ENCODE measurements at regions not wholly inside any gene's neighbourhood (a gene's known extent, or its start where the extent isn't known, plus 50 kb on each side); places are given as distances from the start of the nearest gene placed in this dataset.

DNA sequence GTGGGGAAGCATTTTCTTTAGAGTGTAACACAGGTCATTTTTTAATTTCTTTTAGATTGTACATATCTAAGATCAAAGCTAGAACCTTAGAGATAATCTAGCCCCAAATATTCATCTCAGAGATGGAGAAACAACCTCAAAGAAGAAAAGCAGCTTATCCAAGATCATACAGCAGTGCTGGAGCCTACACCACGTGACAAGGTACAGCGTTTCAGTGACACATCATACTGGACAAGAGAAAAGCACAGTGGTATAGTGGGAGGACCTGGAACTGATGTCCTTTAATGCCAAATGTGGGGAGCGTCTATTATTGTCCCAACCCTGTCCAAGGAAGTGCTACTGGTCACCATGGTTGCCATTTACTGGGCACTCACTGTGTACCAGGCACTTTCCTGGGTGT lies 445.8 kb downstream of the RPS24 start:
- no peak for DNase-seq (ENCODE audit: low spot score)

DNA sequence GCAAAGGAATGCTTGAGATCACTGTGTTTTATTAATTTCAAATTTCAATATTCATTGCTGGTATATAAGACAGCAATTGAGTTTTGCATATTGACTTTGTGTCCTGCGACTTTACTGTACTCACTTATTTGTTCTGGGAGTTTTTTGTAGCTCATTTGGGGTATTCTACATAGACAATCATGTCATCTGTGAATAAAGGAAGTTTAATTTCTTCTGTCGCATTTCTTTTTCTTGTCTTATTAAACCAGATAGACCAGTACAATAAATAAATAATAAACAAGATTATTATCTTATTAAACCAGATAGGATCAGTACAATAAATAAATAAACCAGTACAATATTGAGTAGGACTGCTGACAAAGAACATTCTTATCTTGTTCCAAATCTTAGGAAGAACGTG lies 448.2 kb downstream of the RPS24 start:
- no peak for DNase-seq (ENCODE audit: low spot score)

DNA sequence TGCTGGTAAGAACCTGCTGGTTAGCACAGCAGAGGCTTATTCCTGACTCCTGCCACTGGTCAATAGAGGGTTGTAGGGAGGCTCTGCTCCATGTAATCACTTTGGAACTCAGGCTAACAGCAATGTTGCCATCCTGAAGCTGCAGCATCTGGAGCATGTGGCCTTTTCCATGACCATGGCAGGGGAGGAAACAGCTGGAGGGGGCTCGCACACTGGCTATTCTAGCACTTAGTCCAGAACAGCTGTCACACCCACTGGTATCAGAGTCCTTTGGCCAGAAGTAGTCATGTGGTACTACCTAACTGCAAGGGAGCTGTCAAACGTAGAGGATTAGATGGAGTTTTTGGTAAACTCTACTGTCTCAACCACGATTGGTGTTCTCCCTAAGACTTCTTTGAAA lies 450.0 kb downstream of the RPS24 start:
- no peak for DNase-seq (ENCODE audit: low spot score)

DNA sequence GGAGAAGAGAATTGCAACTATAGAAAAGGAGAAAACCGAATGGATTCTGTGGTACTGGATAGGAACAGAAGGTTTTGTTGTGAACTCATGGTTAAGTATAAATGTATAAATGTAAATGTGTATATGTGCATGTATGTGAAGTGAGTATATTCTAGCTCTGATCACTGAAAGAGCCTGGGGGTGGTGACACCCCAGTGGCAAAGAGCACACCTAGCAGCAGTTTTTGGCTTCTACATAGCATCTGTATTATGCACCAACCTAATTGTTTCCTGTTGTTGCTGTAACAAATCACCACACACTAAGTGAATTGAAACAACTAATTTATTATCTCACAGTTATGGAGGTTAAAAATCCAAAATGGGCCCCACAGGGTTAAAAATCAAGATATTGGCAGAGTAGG lies 455.4 kb downstream of the RPS24 start:
- no peak for DNase-seq (ENCODE audit: low spot score)

DNA sequence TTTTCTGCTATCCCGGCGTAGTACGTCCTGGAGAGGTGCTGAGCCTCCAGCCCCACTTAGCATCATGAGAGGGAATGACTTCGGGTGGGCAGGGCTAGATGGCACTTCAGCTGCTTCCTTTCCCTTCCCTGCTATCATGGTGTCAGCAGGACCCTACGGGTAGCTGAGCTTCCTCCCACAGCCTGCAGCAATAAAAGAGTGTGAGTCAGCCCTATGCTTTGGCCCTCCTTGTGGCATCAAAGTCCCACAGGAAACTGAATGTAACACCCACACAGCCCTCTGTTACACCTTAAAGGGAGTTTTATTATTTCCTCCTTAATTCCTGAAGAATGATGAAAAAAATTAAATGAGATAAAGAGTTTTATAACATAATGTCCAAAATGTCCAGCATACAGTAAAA lies 458.1 kb downstream of the RPS24 start:
- DNase-seq (ENCODE audit: low spot score): peak; percentile 30

DNA sequence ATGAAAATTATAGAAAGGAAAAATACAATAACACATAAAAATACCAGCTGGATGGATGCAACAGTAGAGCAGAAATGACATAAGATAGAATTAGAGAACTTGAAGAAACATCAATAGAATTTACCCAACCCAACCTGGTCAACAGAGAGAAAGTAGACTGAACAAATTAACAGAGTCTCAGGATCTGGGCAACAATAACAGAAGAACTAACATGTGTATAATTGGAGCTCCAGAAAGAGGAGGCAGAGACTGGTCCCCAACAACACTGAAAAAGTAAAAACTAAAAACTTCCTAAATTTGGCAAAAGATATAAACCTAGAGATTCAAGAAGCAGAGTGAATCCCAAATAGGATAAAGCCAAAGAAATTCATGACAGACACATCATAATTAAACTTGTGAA lies 458.8 kb downstream of the RPS24 start:
- DNase-seq (ENCODE audit: low spot score): no peak

DNA sequence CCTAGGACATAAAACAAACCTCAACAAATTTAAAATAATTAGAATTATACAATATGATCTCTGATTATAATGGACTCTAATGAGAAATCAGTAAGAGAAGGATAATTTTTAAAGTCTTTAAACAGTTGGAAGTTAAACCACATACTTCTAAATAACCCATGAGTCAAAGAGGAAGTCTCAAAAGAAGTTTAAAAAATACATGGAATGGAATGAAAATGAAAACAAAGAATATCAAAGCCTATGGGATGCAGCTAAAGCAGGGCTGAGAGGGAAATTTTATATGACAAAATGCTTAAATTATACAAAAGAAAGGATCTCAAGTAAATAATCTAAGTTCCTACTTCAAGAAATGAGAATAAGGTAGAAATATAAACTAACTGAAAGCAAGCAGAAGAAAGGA lies 460.5 kb downstream of the RPS24 start:
- no peak for DNase-seq (ENCODE audit: low spot score)

DNA sequence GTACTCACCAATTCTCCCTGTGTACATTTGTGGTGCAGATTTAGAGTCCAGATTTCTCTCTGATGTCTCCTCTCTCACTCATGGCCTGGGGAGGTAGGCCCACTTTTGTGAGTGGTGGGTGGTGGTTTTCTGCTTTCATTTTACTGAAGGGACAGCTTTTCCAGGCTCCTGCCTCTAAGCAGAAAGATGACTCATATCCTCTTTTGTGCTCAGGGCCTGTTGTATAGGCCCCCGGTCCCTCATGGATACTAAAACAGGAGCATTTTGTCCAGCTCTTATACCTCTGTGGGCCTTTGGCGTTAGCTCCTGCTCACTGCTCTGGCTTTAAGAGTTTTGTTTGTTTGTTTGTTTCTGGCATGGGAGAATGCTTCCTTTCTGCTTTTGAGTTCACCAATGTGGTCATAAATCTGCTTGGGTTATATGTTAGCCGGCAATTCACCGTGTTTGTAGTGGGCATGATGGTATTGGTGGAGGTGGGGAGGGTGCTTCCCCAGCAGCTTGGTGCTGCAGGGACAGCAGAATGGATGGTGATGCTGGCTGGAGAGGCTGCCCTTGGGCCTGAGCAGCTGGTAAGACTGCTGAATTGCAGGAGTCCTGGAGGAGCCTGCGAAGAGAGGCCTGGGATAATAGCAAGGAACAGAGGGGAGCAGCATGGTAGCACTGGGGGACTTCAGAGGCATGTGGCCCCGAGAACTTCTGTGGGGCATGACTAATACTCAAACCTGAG lies 468.7 kb downstream of the RPS24 start:
- DNase-seq (ENCODE audit: low spot score): no peak

DNA sequence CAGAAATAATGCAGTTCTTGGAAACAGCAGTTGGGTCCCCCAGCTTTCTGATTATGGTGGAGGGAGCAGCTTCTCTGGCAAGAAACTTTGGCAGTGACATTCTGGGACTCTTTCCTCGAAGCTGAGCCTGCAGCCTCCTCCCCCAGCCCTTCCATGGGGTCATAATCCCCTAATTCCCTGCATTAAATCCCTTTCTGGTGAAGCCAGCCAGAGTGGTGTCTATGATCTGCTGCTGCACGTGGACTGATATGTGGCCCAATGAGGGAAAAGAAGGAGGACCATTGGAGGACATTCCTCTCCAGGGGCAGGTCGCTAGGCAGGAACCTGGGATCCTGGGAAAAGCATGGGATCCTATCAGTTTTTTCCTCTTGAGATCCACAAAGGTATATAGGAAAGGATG lies 470.5 kb downstream of the RPS24 start:
- no peak for DNase-seq (ENCODE audit: low spot score)

DNA sequence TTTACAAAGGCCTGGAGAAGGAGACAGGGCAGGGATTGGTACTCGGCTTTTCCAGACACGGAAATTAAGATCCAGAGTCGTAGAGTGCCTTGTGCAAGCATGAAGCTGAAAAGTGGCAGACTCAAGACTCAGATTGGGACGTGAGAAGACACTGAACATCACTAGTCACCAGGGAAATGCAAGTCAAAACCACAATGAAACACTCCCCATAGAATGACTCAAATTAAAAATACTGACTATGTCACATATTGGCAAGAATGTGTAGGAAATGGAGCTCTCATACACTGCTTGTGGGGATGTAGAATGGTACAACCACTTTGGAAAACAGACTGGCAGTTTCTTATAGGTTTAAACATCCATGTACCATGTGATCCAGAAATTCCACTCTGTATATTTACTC lies 472.0 kb downstream of the RPS24 start:
- DNase-seq (ENCODE audit: low spot score): no peak

DNA sequence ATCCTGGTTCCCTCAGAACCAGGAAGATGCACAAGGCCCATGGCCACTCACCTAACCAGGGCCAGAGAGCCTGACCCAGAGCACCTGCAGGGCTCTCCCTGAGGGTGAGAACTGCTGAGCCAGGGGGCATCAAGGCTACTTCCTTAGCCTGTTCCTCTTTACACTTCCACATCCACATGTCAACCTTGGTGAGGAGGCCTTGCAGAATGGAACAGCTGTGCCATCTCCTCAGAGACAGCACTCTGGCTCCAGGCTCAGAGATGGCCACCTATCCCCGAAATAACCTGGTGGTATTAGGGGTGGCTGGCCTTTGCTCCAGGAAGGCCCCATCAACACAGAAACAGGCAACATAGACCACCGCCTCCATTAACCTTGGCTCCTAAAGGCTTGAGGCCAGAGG lies 473.0 kb downstream of the RPS24 start:
- DNase-seq (ENCODE audit: low spot score): no peak

DNA sequence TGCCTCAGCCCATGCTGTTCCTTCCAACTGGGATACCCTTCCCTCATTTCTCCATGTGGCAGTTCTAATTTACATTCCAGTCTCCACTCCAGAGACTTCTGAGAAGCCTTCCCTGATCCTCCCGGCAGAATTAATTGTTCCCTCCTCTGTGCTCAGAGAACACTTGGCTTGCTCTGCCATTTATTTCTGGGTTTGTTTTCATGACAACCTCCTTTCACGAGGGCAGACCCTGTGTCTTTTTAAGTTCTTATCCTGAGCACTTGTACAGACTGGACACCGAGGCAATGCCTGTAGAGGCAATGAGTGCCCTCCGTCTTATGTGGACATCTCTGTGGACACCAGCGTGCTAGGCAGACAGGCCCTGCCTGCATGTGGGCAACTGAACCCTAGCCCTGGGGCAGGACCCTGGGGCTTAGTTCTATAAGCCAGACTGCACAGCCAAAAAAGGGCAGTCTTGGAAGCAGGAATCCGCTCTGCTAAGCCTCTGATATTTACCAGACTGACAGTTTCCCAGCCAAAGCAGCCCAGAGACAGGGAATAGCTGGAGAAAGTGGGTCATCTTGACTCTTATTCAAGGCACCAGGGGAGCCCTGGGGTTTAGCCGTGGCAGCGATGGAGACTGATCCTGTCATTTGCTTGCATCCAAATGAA lies 474.0 kb downstream of the RPS24 start:
- DNase-seq (ENCODE audit: low spot score): no peak

DNA sequence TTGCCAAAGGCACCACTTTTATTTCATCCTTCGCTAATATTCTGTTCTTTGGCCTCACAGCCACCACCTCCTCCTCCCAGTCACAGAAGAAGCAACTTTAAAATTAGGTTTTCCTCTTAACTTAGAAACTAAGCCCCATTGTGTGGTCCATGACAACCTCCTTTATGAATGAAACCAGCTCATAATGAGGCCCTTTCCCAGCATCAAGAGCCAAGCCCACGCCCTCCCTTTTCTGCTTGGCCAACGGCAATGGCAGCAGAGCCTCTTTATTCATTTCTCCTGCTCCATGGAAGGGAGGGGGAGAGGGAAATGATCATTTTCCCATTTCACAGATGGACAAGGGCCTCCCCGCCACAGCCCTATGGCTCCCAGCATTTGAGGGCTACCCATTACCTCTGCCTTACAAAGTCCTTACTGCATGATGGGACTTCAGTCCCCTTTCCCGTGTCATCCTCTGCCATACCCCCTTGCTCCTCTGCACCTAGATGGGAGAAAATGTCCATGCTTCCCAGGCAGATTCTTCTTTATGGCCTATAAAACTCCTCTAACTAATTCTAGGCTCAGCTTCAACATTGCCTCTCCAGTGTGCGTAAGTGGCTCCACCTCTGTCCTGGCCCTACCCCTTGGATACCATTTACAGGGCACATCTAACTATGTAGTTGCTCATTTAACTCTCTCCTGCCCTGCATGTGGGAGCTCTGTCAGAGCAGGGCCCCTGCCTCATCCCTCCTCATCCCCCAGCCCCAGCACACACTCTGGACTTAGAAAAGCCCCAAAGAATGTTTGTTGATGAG lies 475.5 kb downstream of the RPS24 start:
- peak; percentile 23 for DNase-seq (ENCODE audit: low spot score)

DNA sequence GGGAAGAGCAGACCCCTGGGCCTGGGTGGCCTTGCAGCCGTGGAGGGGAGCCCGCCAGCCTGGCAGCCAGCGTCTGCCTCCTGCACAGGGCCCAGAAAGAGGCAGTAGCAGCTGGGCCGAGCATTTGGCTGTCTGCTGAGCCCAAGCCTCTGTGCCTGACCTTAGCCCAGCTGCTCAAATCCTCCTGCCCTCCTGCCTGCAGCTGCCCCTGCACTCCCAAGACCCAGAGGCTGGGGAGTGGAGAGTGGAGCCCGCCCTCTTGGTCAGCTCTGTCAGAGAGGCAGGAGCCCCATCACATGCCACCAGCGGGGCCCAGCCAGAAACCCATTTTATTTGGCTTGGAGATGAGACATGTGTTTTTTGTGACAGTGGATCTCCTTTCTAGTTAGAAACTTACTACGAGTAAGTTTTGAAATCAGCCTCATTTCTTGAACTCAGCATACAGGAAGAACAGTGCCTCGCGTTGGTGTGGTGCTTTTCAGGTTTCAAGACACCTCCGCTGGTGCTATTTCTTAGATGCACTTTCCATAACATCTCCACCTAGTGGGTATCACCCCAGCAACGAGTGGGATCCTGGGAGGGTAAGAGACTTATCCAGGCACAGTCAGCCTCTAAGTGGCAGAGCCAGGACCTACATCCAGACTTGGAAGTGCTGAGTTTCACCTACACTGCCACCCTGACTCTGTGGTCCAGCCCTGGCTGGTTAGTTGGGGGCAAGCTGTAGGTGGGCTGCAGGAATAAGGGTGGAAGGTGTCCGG lies 477.1 kb downstream of the RPS24 start:
- peak; percentile 77 for DNase-seq (ENCODE audit: low spot score)

DNA sequence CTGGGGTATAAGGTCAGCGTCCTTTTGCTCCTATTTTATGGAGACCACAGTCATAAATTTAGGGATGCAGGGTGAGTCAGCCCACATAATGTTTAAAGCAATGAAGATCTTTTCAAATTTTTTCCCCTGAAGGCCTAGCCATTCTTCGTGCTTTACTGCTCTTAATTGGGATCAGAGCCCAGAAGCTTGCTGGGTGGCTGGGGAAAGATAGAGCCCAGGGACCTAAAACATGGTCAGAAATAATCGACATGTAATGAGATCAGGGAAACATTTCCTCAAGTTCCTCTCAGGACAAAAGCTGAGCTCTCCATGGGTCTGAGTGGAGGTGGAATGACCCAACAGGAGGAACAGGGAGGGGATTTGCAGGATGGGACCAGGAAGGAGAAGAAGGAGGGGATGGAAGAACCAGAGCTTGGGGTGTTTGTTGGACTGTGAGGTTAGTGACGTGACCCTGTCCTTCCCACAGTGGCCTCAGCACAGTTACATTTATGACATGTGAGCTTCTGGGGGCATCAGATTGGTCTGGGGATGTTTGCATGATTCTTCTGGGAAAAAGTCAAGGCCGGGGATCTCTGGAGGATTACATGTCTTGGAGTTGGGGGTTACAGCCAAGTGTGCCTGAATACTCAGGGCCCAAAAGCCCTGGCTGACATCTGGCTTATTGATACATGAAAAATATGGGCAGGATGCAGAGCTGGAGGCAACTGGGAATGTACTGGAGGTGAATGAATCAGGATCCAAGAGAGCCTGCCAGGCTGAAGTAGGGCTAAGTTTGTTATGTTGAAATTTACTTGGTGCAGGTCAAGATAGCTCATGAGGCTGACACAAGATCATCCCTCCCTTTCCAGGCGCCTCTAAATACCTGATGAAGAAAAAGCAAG lies 477.9 kb downstream of the RPS24 start:
- DNase-seq (ENCODE audit: low spot score): peak; percentile 47

DNA sequence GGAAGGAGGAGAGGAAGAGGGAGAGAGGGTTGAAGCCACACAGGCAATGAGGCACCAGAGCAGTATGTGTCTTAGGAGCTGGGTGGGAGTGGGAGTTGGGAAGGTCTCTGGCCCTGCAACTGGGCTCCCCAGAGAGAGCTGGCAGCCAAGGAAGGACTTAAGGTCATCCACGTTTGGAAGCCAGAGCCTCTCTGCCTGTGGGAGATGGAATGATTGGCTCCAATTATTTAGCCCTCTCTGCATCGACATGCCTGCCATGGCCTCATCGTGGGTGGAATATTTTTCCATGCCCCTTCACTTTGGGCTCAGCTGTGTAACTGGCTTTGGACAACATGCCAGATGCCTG lies 478.5 kb downstream of the RPS24 start:
- peak; percentile 36 for DNase-seq (ENCODE audit: low spot score)

DNA sequence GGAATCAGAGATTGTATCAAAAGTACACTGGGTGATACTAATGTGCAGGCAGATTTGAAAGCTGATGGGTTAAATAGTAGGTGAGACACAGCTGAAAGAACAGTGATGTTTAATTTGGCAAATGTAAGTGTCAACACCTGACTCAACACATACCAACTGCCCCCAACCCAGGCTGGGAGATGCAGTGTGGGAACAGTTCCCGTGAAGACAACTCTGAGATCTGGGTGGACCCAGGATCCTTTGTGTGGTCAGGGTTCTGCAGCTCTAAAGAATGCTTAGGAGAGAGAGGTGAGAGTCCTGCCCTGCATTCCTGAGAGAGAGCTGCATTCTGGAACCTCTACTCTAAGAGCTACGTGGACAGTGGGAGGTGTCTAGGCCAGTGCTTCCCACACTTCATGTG lies 479.7 kb downstream of the RPS24 start:
- peak; percentile 18 for DNase-seq (ENCODE audit: low spot score)

DNA sequence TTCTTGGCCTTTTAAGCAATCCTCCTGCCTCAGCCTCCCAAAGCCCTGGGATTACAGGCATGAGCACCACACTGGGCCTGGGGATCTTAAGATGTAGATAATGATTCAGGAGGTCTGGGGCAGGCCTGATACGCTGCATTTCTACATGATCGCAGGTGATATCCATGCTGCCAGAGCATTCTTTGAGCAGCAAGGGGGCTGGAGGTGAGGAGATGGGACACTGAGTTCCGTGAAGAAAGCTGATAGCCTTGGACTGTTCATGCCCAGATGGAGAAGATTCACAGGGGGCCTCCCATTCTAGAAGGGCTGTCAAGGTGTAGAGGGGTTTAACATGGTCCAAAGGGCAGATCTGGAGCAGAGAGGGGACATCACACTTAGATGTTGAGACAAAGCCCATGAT lies 480.3 kb downstream of the RPS24 start:
- peak; percentile 20 for DNase-seq (ENCODE audit: low spot score)

DNA sequence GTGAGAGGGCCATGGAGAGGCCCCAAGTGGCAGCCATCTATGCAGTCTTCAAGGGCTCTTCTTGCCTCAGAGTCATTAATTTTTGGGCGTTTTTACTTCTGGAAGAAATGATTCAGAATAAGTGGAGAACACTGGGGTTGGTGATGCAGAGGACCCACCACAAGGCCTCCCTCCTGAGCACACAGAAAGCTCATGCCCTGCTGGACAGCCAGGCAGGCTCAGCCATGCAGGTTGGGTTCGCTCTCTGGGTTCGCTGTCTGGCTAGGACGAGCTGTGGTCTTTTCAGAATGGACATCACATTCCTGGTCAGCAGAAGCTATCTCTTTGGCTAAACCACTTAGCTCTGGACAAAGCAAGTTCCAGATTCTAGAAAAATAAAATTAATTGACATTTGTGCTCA lies 480.8 kb downstream of the RPS24 start:
- DNase-seq (ENCODE audit: low spot score): peak; percentile 0

DNA sequence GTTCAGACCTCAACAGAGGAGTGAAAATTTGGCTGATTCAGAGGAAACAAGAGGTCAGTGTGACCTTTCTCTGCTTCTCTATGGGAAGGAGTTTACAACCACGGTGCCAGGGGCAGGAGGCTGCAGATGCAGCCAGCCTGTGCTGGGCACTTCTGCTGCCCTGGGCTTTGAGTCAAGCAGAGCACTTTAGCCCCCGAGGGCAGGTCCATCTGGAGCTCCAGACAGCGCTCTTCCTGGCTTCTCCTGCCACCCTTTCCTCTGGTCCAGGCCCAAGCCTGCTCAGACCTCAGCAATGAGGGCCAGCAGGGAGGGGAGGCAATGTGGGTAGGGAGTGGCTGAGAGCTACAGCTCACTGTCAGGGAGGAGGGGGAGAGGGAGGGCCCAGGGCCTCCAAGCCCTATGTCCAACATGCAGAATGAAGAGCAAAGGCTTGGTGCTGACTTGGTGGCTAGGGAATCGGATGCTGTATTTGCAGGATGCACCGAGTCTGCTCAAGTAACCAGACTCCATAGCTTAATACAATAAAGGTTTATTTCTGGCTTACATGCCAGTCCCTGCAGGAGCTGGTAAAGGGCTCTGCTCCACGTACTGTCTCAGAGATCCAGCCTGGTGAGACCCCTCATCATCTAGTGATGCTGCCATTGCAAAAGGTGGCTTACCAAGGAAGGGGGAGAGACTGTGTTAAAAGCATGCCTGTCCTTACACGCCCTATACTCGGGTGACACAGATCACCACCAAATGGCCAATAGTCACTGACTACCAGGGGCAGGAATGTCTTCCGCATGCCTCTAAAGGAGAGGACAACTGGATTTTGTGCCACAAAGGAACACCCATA lies 481.6 kb downstream of the RPS24 start:
- peak; percentile 59 for DNase-seq (ENCODE audit: low spot score)

DNA sequence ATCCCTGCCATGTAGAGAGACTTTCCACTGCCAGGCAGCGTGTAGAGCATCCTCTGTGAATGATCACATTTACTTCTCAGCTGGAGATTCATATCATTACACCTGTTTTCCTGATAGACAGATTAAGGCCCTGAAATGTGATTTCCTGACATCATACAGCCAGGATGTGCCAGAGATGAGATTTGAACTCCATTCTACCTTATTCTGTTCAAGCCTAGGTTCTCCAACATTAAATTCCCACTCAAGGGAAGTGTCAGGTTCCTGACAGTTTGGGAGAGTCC lies 482.1 kb downstream of the RPS24 start:
- DNase-seq (ENCODE audit: low spot score): no peak
